ENCODE measurements at regions not wholly inside any gene's neighbourhood (a gene's known extent, or its start where the extent isn't known, plus 50 kb on each side); places are given as distances from the start of the nearest gene placed in this dataset.
"Not testable (repeated sequence)": the region's sequence is repeated elsewhere in the genome, so short reads cannot be mapped to it uniquely, and the experiment has no call there.

- TF ChIP-seq CTCF (IDR thresholded peaks at IDR 0.05; ENCODE audit: low read depth, low read length), result no peak
- peak; percentile 9 to 44 for DNase-seq (ENCODE audit: low read depth in 2 of 2)
- no peak overlapping the region for H3K4me3 ChIP-seq (replicated peaks in 1 of 2; ENCODE audit: low read depth in 2 of 2, low read length in 2 of 2)
Measured at GRCh38 chr3:65262548-65262947, 574.7 kb upstream of the ADAMTS9 start.

- no peak overlapping the region for H3K4me3 ChIP-seq (replicated peaks in 1 of 2; ENCODE audit: low read depth in 2 of 2, low read length in 2 of 2)
- TF ChIP-seq CTCF (IDR thresholded peaks at IDR 0.05; ENCODE audit: low read depth, low read length), result no peak
- DNase-seq (ENCODE audit: low read depth in 2 of 2), result no peak
Measured at GRCh38 chr3:65259946-65260345, 572.1 kb upstream of the ADAMTS9 start.

- H3K4me3 ChIP-seq (replicated peaks in 1 of 2; ENCODE audit: low read depth in 2 of 2, low read length in 2 of 2); DNase-seq (ENCODE audit: low read depth in 2 of 2): not testable (repeated sequence)
Measured at GRCh38 chr3:65252914-65253313, 565.1 kb upstream of the ADAMTS9 start.

GRCh38 chr3:65252266-65252665, 564.5 kb upstream of the ADAMTS9 start:
- H3K4me3 ChIP-seq (replicated peaks in 1 of 2; ENCODE audit: low read depth in 2 of 2, low read length in 2 of 2), result no peak overlapping the region
- no peak for TF ChIP-seq CTCF (IDR thresholded peaks at IDR 0.05; ENCODE audit: low read depth, low read length)
- DNase-seq (ENCODE audit: low read depth in 2 of 2), result no peak

- DNase-seq (ENCODE audit: low read depth in 2 of 2), result no peak
- H3K4me3 ChIP-seq (replicated peaks in 1 of 2; ENCODE audit: low read depth in 2 of 2, low read length in 2 of 2), result no peak overlapping the region
- TF ChIP-seq CTCF (IDR thresholded peaks at IDR 0.05; ENCODE audit: low read depth, low read length), result no peak
Measured at GRCh38 chr3:65251375-65251774, 563.6 kb upstream of the ADAMTS9 start.

GRCh38 chr3:65246561-65246960, 558.8 kb upstream of the ADAMTS9 start:
- no peak for TF ChIP-seq CTCF (IDR thresholded peaks at IDR 0.05; ENCODE audit: low read depth, low read length)
- no peak overlapping the region for H3K4me3 ChIP-seq (replicated peaks in 1 of 2; ENCODE audit: low read depth in 2 of 2, low read length in 2 of 2)
- DNase-seq (ENCODE audit: low read depth in 2 of 2), result no peak

- H3K4me3 ChIP-seq (replicated peaks in 1 of 2; ENCODE audit: low read depth in 2 of 2, low read length in 2 of 2), result no peak overlapping the region
- DNase-seq (ENCODE audit: low read depth in 2 of 2), result peak; percentile 45 to 52
- peak; percentile 34 for TF ChIP-seq CTCF (IDR thresholded peaks at IDR 0.05; ENCODE audit: low read depth, low read length)
Measured at GRCh38 chr3:65245133-65246063, 557.6 kb upstream of the ADAMTS9 start.
